Liver (tissue), 2 donors: ENCODE measurements at regions not wholly inside any gene's neighbourhood (a gene's known extent, or its start where the extent isn't known, plus 50 kb on each side); places are given as distances from the start of the nearest gene placed in this dataset.

Experiments
- CTCF ChIP-seq: fragments of 150-350 bp; IDR thresholded peaks from 2 replicates; pipeline ENCODE4 v1.5.1; 2017; ENCODE audit warnings: improper control_type of control experiment, low read depth, low read length; ENCODE audit not compliant: missing input control
- ZBTB33 ChIP-seq: IDR thresholded peaks from 2 replicates; pipeline ENCODE4 v1.6.1; 2016; ENCODE audit warnings: antibody characterized with exemption
- donor health status: healthy.

- no peak for TF ChIP-seq CTCF
- no peak for TF ChIP-seq ZBTB33
These were observed 107.2 kb upstream of the PARD3B start for GRCh38 chr2:204437815-204438756.
